PFSK-1 (cell line): ENCODE measurements at regions not wholly inside any gene's neighbourhood (a gene's known extent, or its start where the extent isn't known, plus 50 kb on each side); places are given as distances from the start of the nearest gene placed in this dataset.

Experiments
- FOXP2 ChIP-seq: optimal IDR thresholded peaks from 2 replicates; pipeline ENCODE3; 2011; ENCODE audit warnings: borderline replicate concordance, control low read depth, inconsistent platforms; ENCODE audit not compliant: insufficient read depth; ENCODE audit errors: extremely low read length, extremely low read depth
- POLR2AphosphoS5 ChIP-seq: IDR thresholded peaks from 2 replicates; pipeline ENCODE4 v1.6.1; 2012; ENCODE audit warnings: low read depth, mild to moderate bottlenecking, control low read depth, low read length, moderate library complexity
- REST ChIP-seq, 2 experiments: IDR thresholded peaks; 2 replicates each; pipeline versions ENCODE4 v1.6.1 to v1.8.0; 2011 to 2012; ENCODE audit warnings: low read depth in 2 of 2, low read length in 2 of 2, control low read depth in 1 of 2, inconsistent platforms in 1 of 2, mild to moderate bottlenecking in 1 of 2, moderate library complexity in 1 of 2; ENCODE audit not compliant: insufficient read depth in 1 of 2
- SIN3A ChIP-seq: IDR thresholded peaks from 2 replicates; pipeline ENCODE4 v1.6.1; 2012; ENCODE audit warnings: mild to moderate bottlenecking, low read length, moderate library complexity, borderline replicate concordance; ENCODE audit not compliant: insufficient read depth
- TAF1 ChIP-seq: IDR thresholded peaks from 2 replicates; pipeline ENCODE4 v1.6.1; 2012; ENCODE audit warnings: low read length, control low read depth, borderline replicate concordance; ENCODE audit not compliant: insufficient read depth

DNA sequence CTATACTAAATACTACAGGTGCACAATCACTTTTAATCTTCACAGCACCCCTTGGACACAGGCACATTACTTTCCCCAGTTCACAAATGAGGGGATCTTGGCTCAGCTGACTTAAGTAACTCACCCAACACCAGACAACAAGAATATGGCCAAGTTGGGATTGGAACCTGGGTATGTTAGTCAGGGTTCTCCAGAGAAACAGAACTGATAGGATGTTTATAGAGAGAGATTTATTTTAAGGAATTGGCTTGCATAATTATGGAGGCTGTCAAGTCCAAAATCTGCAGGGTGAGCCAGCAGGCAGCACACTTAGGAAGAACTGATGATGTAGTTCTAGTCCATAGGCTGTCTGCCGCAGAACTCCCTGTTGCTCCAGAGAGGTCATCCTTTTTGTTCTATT is 312.9 kb downstream of the MAN2A1 start:
- TF ChIP-seq POLR2AphosphoS5: no peak
- no peak for TF ChIP-seq FOXP2
- no peak for TF ChIP-seq REST (IDR thresholded peaks at IDR 0.05; ENCODE audit: insufficient read depth in 1 of 2, low read depth in 2 of 2, low read length in 2 of 2)
- no peak for TF ChIP-seq SIN3A
- TF ChIP-seq TAF1: no peak
